ENCODE measurements at regions not wholly inside any gene's neighbourhood (a gene's known extent, or its start where the extent isn't known, plus 50 kb on each side); places are given as distances from the start of the nearest gene placed in this dataset.

DNA sequence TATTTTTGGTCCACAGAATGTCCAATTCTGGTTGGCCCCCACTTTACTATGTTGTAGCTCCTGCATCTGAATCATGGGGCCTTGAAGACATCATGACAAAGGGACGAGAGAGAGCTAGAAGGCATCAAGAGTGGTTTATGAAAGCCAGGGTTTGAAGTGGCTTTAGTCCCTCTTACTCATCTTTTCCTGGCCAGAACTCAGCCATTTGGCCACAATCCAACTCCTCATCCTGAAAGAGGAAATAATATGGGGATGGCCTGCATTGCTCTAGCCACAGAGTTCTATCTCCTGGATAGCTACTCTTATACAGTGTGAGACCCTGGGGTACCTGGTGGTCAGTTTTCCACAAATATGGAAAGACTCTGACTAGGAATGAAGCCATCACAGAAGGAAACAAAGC, 418.9 kb downstream of the XPNPEP1 start:
- Histone ChIP-seq H3K4me2 (ENCODE audit: low read length) (no peak overlapping the region), H3K27me3 (ENCODE audit: insufficient read depth, low read length) (no peaks in the 10 kb centered on the region), H3K4me3 (ENCODE audit: low read depth, low read length, poor library complexity, severe bottlenecking) (no peak overlapping the region), H3K4me1 (ENCODE audit: insufficient read depth, low read length, severe bottlenecking) (no peaks in the 10 kb centered on the region), H3K9ac (ENCODE audit: low read length) (no peak overlapping the region), H3K36me3 (ENCODE audit: insufficient read depth, low read length) (no peaks in the 10 kb centered on the region), H3K79me2 (ENCODE audit: insufficient read depth, low read length) (no peaks in the 10 kb centered on the region), H3K9me2 (ENCODE audit: low read depth, low read length) (no peaks in the 10 kb centered on the region), H3F3A (ENCODE audit: insufficient read depth, low read length) (no peaks in the 10 kb centered on the region), H4K20me1 (ENCODE audit: insufficient read depth, low read length) (no peaks in the 10 kb centered on the region), H3K9me3 (ENCODE audit: low read length) (no peaks in the 10 kb centered on the region), H3K27ac (ENCODE audit: low read depth, low read length, poor library complexity, severe bottlenecking) (no peak overlapping the region), H2AFZ (ENCODE audit: low read length) (no peak overlapping the region)
- TF ChIP-seq, protein P1, sequence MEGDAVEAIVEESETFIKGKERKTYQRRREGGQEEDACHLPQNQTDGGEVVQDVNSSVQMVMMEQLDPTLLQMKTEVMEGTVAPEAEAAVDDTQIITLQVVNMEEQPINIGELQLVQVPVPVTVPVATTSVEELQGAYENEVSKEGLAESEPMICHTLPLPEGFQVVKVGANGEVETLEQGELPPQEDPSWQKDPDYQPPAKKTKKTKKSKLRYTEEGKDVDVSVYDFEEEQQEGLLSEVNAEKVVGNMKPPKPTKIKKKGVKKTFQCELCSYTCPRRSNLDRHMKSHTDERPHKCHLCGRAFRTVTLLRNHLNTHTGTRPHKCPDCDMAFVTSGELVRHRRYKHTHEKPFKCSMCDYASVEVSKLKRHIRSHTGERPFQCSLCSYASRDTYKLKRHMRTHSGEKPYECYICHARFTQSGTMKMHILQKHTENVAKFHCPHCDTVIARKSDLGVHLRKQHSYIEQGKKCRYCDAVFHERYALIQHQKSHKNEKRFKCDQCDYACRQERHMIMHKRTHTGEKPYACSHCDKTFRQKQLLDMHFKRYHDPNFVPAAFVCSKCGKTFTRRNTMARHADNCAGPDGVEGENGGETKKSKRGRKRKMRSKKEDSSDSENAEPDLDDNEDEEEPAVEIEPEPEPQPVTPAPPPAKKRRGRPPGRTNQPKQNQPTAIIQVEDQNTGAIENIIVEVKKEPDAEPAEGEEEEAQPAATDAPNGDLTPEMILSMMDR (IDR thresholded peaks at IDR 0.05; ENCODE audit: low read length) = no peak
- TF ChIP-seq EZH2 (IDR thresholded peaks at IDR 0.05; ENCODE audit: borderline replicate concordance, low read length) = no peak

DNA sequence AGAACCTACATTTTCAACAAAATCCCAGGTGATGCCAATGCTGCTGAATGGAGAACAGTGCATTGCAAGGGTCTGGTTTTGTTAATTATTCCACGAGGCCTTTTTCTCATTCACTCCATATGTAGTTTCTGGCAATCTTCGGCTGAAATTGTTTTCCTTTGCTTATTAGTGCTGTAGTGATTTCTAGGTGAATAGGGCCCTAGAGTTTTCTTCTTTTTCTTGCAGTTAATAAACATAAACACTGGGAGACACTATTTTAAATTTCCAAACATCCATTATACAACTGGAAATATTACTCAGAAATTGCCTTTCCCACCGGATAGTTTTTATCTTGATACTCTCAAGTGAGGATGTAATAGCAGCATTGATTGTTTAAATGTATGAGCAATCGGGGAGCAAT, 435.6 kb downstream of the XPNPEP1 start:
- no peak overlapping the region for H3K27ac ChIP-seq (ENCODE audit: low read depth, low read length, poor library complexity, severe bottlenecking)
- H3K4me3 ChIP-seq (ENCODE audit: low read depth, low read length, poor library complexity, severe bottlenecking) = no peak overlapping the region
- H3F3A ChIP-seq (ENCODE audit: insufficient read depth, low read length) = no peaks in the 10 kb centered on the region
- no peaks in the 10 kb centered on the region; the same call in 1 of the 2 replicates for H3K27me3 ChIP-seq (ENCODE audit: insufficient read depth, low read length)
- no peaks in the 10 kb centered on the region for H3K9me3 ChIP-seq (ENCODE audit: low read length)
- H3K4me2 ChIP-seq (ENCODE audit: low read length) = no peak overlapping the region
- TF ChIP-seq, protein P1 (IDR thresholded peaks at IDR 0.05; ENCODE audit: low read length) = no peak
- no peak for TF ChIP-seq EZH2 (IDR thresholded peaks at IDR 0.05; ENCODE audit: borderline replicate concordance, low read length)
- no peaks in the 10 kb centered on the region for H4K20me1 ChIP-seq (ENCODE audit: insufficient read depth, low read length)
- H3K4me1 ChIP-seq (ENCODE audit: insufficient read depth, low read length, severe bottlenecking) = no peaks in the 10 kb centered on the region
- no peaks in the 10 kb centered on the region for H3K79me2 ChIP-seq (ENCODE audit: insufficient read depth, low read length)
- no peaks in the 10 kb centered on the region for H3K36me3 ChIP-seq (ENCODE audit: insufficient read depth, low read length)
- no peak overlapping the region for H2AFZ ChIP-seq (ENCODE audit: low read length)
- no peak overlapping the region for H3K9ac ChIP-seq (ENCODE audit: low read length)
- no peaks in the 10 kb centered on the region for H3K9me2 ChIP-seq (ENCODE audit: low read depth, low read length)

DNA sequence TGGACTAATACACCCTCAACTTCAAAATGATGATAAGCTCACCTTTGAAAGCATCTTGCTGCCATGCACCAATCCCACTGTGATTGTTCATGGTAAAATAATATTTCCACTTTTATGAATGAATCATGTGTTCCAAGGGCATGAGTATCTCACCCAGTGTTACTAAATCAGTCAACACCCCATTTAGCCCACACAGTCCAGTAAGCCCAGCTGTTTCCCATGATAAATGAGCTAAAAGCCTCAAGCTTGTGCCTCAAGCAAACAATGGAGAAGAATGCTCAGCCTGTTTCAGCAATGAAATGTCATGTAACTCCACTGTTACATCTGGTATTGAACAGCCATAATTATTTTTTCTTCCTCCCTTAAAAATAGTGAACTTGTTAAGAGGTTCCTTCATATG, 442.5 kb downstream of the XPNPEP1 start:
- Histone ChIP-seq H4K20me1 (ENCODE audit: insufficient read depth, low read length) (no peaks in the 10 kb centered on the region), H2AFZ (ENCODE audit: low read length) (no peak overlapping the region), H3K79me2 (ENCODE audit: insufficient read depth, low read length) (no peaks in the 10 kb centered on the region), H3K27ac (ENCODE audit: low read depth, low read length, poor library complexity, severe bottlenecking) (no peak overlapping the region), H3K4me2 (ENCODE audit: low read length) (no peak overlapping the region), H3K9me2 (ENCODE audit: low read depth, low read length) (no peaks in the 10 kb centered on the region), H3K36me3 (ENCODE audit: insufficient read depth, low read length) (no peaks in the 10 kb centered on the region), H3K9me3 (ENCODE audit: low read length) (no peaks in the 10 kb centered on the region), H3K4me1 (ENCODE audit: insufficient read depth, low read length, severe bottlenecking) (no peaks in the 10 kb centered on the region), H3F3A (ENCODE audit: insufficient read depth, low read length) (no peaks in the 10 kb centered on the region), H3K4me3 (ENCODE audit: low read depth, low read length, poor library complexity, severe bottlenecking) (no peak overlapping the region), H3K9ac (ENCODE audit: low read length) (no peak overlapping the region), H3K27me3 (ENCODE audit: insufficient read depth, low read length) (no peaks in the 10 kb centered on the region)
- no peak for TF ChIP-seq EZH2 (IDR thresholded peaks at IDR 0.05; ENCODE audit: borderline replicate concordance, low read length)
- TF ChIP-seq, protein P1 (IDR thresholded peaks at IDR 0.05; ENCODE audit: low read length) = no peak

Measured in OCI-LY1 (cell line).